H1 (cell line): ENCODE measurements at regions not wholly inside any gene's neighbourhood (a gene's known extent, or its start where the extent isn't known, plus 50 kb on each side); places are given as distances from the start of the nearest gene placed in this dataset.

Source experiments
- CTCF ChIA-PET: fragments of 300-600 bp; sonication (Branson Sonifier 250); formaldehyde crosslinking; loops from one replicate; lab custom pipeline; 2021; ENCODE audit not compliant: partially characterized antibody; lab: Charles Lee
- POLR2A ChIA-PET: fragments of 300-600 bp; sonication (Branson Sonifier 250); formaldehyde crosslinking; loops from one replicate; lab custom pipeline; 2021; ENCODE audit warnings: inconsistent platforms; ENCODE audit not compliant: partially characterized antibody; lab: Charles Lee
- DNase-seq, 2 experiments: peaks; one replicate each; pipeline versions ENCODE4 v3.0.0 to v3.0.0-alpha.2; 2010 to 2022; ENCODE audit warnings: low spot score in 2 of 2, low read depth in 1 of 2, mixed read lengths in 1 of 2
- FAIRE-seq: peaks from 2 replicates; lab custom pipeline; 2011; peaks lifted over from hg19 to GRCh38; lab: Jason Lieb, UNC
- H2AFZ ChIP-seq: 2 replicates; pipeline ENCODE4 v1.8.1; 2012; ENCODE audit warnings: low read length, inconsistent platforms
- H2AK5ac ChIP-seq: 2 replicates; pipeline ENCODE4 v1.6.1; 2013; ENCODE audit warnings: low read depth, low read length
- H2BK120ac ChIP-seq: replicated peaks from 2 replicates; pipeline ENCODE3; 2013; ENCODE audit warnings: low read depth, low read length, inconsistent platforms
- H2BK12ac ChIP-seq: 2 replicates; pipeline ENCODE4 v1.6.1; 2013; ENCODE audit warnings: low read depth, low read length
- H2BK15ac ChIP-seq: 2 replicates; pipeline ENCODE4 v1.6.1; 2013; ENCODE audit warnings: low read length
- H2BK20ac ChIP-seq: 2 replicates; pipeline ENCODE4 v1.6.1; 2013; ENCODE audit warnings: low read length
- H2BK5ac ChIP-seq: 2 replicates; pipeline ENCODE4 v1.6.1; 2013; ENCODE audit warnings: low read depth, low read length
- H3K14ac ChIP-seq: 2 replicates; pipeline ENCODE4 v1.6.1; 2013; ENCODE audit warnings: inconsistent platforms; ENCODE audit not compliant: insufficient read length
- H3K18ac ChIP-seq: 2 replicates; pipeline ENCODE4 v1.6.1; 2013; ENCODE audit warnings: low read length; ENCODE audit errors: extremely low read depth
- H3K23ac ChIP-seq: 2 replicates; pipeline ENCODE4 v1.6.1; 2013; ENCODE audit warnings: inconsistent platforms; ENCODE audit not compliant: insufficient read length
- H3K23me2 ChIP-seq: 2 replicates; pipeline ENCODE4 v1.6.1; 2013; ENCODE audit warnings: low read depth, low read length
- H3K27ac ChIP-seq: 2 replicates; pipeline ENCODE4 v1.6.1; 2011; ENCODE audit warnings: low read depth, low read length, inconsistent platforms
- H3K27me3 ChIP-seq, 4 experiments: replicated peaks in 1 of 4; 1 replicate in 1 of 4; 2 replicates in 3 of 4; pipeline versions ENCODE4 v1.6.1 to v1.8.1; 2011 to 2013; ENCODE audit warnings: low read length in 3 of 4, mild to moderate bottlenecking in 3 of 4, inconsistent platforms in 2 of 4, mixed read lengths in 2 of 4, moderate library complexity in 1 of 4; ENCODE audit not compliant: control insufficient read depth in 3 of 4, insufficient read depth in 3 of 4; ENCODE audit errors: extremely low read depth in 1 of 4
- H3K36me3 ChIP-seq, 4 experiments: 2 replicates each; pipeline versions ENCODE4 v1.6.1 to v1.8.1; 2011 to 2013; ENCODE audit warnings: mild to moderate bottlenecking in 4 of 4, low read length in 3 of 4, moderate library complexity in 2 of 4, control low read depth in 1 of 4, inconsistent platforms in 1 of 4; ENCODE audit not compliant: insufficient read depth in 4 of 4, control insufficient read depth in 2 of 4
- H3K4ac ChIP-seq: replicated peaks from 2 replicates; pipeline ENCODE3; 2013; ENCODE audit warnings: low read length, low read depth, mixed read lengths, inconsistent platforms; ENCODE audit not compliant: insufficient read length
- H3K4me1 ChIP-seq, 4 experiments: replicated peaks in 1 of 4; 1 replicate in 1 of 4; 2 replicates in 3 of 4; pipeline versions ENCODE4 v1.6.1 to v1.8.1; 2011 to 2013; ENCODE audit warnings: low read length in 3 of 4, inconsistent platforms in 2 of 4, mixed read lengths in 1 of 4; ENCODE audit not compliant: insufficient read depth in 4 of 4, control insufficient read depth in 3 of 4
- H3K4me2 ChIP-seq, 2 experiments: 2 replicates each; pipeline versions ENCODE4 v1.6.1 to v1.8.1; 2011 to 2013; ENCODE audit warnings: low read depth in 2 of 2, low read length in 2 of 2, control low read depth in 1 of 2, inconsistent platforms in 1 of 2, mild to moderate bottlenecking in 1 of 2; ENCODE audit not compliant: insufficient read depth in 1 of 2
- H3K4me3 ChIP-seq, 4 experiments: fragments of 200-600, 300-600 bp in 1 of 4; sonication (generic), shearing (Covaris generic), sonication (Bioruptor Twin) in 1 of 4; 2 replicates each; pipeline versions ENCODE4 v1.5.1 to v1.8.1; 2011 to 2016; ENCODE audit warnings: low read length in 4 of 4, low read depth in 3 of 4, control low read depth in 2 of 4, inconsistent platforms in 2 of 4, mild to moderate bottlenecking in 2 of 4, mixed read lengths in 1 of 4, moderate library complexity in 1 of 4; ENCODE audit not compliant: insufficient read depth in 2 of 4; ENCODE audit errors: extremely low read depth in 1 of 4
- H3K56ac ChIP-seq: replicated peaks from 2 replicates; pipeline ENCODE3; 2013; ENCODE audit warnings: low read depth, mild to moderate bottlenecking, mixed read lengths, low read length, inconsistent platforms; ENCODE audit not compliant: insufficient read length
- H3K79me1 ChIP-seq: 2 replicates; pipeline ENCODE4 v1.6.1; 2013; ENCODE audit warnings: low read depth, low read length, control low read depth
- H3K79me2 ChIP-seq, 2 experiments: 2 replicates each; pipeline versions ENCODE4 v1.6.1 to v1.8.1; 2012 to 2013; ENCODE audit warnings: low read length in 2 of 2, mild to moderate bottlenecking in 2 of 2, inconsistent platforms in 1 of 2; ENCODE audit not compliant: insufficient read depth in 2 of 2, control insufficient read depth in 1 of 2
- H3K9ac ChIP-seq, 4 experiments: replicated peaks in 1 of 4; 1 replicate in 1 of 4; 2 replicates in 3 of 4; pipeline versions ENCODE4 v1.6.1 to v1.8.1; 2011 to 2013; ENCODE audit warnings: low read depth in 3 of 4, low read length in 3 of 4, control low read depth in 2 of 4, mild to moderate bottlenecking in 2 of 4, moderate library complexity in 2 of 4, inconsistent platforms in 1 of 4; ENCODE audit errors: extremely low read depth in 1 of 4
- H3K9me3 ChIP-seq, 2 experiments: 2 replicates each; pipeline versions ENCODE4 v1.6.1 to v1.8.1; 2012 to 2013; ENCODE audit warnings: mild to moderate bottlenecking in 2 of 2, moderate library complexity in 2 of 2, control low read depth in 1 of 2, inconsistent platforms in 1 of 2, low read depth in 1 of 2, low read length in 1 of 2, mixed read lengths in 1 of 2; ENCODE audit not compliant: insufficient read depth in 2 of 2
- H4K20me1 ChIP-seq, 2 experiments: replicated peaks in 1 of 2; 2 replicates each; pipeline versions ENCODE3 to v1.8.1; 2011 to 2013; ENCODE audit warnings: inconsistent platforms in 2 of 2, low read length in 2 of 2, mild to moderate bottlenecking in 1 of 2; ENCODE audit not compliant: insufficient read depth in 2 of 2, control insufficient read depth in 1 of 2
- H4K5ac ChIP-seq: 2 replicates; pipeline ENCODE4 v1.6.1; 2013; ENCODE audit warnings: low read length, low read depth, mixed read lengths, inconsistent platforms; ENCODE audit not compliant: insufficient read length
- H4K8ac ChIP-seq: 2 replicates; pipeline ENCODE4 v1.8.0; 2013; ENCODE audit warnings: mild to moderate bottlenecking, moderate library complexity, low read length, inconsistent platforms; ENCODE audit not compliant: insufficient read depth; ENCODE audit errors: extremely low read depth
- H4K91ac ChIP-seq: replicated peaks from 2 replicates; pipeline ENCODE3; 2013; ENCODE audit warnings: low read length, mixed read lengths, inconsistent platforms; ENCODE audit not compliant: insufficient read length
- CBX8 ChIP-seq: fragments of 300-800, 300-1000 bp; sonication (generic); IDR thresholded peaks from 2 replicates; pipeline ENCODE4 v1.7.1; 2016; ENCODE audit warnings: low read depth, low read length, borderline replicate concordance
- CEBPB ChIP-seq: IDR thresholded peaks from 2 replicates; pipeline ENCODE4 v1.6.1; 2012; ENCODE audit warnings: low read depth, low read length
- CREB1 ChIP-seq: IDR thresholded peaks from 2 replicates; pipeline ENCODE4 v1.6.1; 2012; ENCODE audit warnings: inconsistent platforms
- EGR1 ChIP-seq: IDR thresholded peaks from 2 replicates; pipeline ENCODE4 v1.6.1; 2011; ENCODE audit warnings: low read depth, low read length, borderline replicate concordance
- EP300 ChIP-seq, 2 experiments: IDR thresholded peaks; 1 replicate in 1 of 2; 2 replicates in 1 of 2; pipeline ENCODE4 v1.6.1; 2011 to 2012; ENCODE audit warnings: low read depth in 2 of 2, low read length in 2 of 2, mild to moderate bottlenecking in 2 of 2, borderline replicate concordance in 1 of 2, inconsistent platforms in 1 of 2, moderate library complexity in 1 of 2
- JUN ChIP-seq: IDR thresholded peaks from 2 replicates; pipeline ENCODE4 v1.6.1; 2011; ENCODE audit warnings: low read depth, mild to moderate bottlenecking, improper control_type of control experiment, low read length
- KDM4A ChIP-seq: IDR thresholded peaks from one replicate; pipeline ENCODE4 v1.7.1; 2012; ENCODE audit warnings: low read depth, mild to moderate bottlenecking, moderate library complexity, low read length, inconsistent platforms; ENCODE audit not compliant: severe bottlenecking
- NANOG ChIP-seq: IDR thresholded peaks from 2 replicates; pipeline ENCODE4 v1.6.1; 2011; ENCODE audit warnings: low read length, low read depth, mild to moderate bottlenecking, inconsistent platforms; ENCODE audit not compliant: insufficient read depth, poor library complexity, severe bottlenecking
- RFX5 ChIP-seq: IDR thresholded peaks from 2 replicates; pipeline ENCODE4 v1.6.1; 2011; ENCODE audit warnings: low read depth, low read length, improper control_type of control experiment, borderline replicate concordance
- SAP30 ChIP-seq: fragments of 300-600 bp; sonication (generic); IDR thresholded peaks from 2 replicates; pipeline ENCODE4 v1.7.1; 2012; ENCODE audit warnings: low read length, moderate library complexity, mild to moderate bottlenecking, inconsistent platforms; ENCODE audit not compliant: insufficient read depth, insufficient replicate concordance
- SP1 ChIP-seq: IDR thresholded peaks from 2 replicates; pipeline ENCODE4 v1.6.1; 2011; ENCODE audit warnings: low read depth, low read length
- SUZ12 ChIP-seq: fragments of 200-600 bp; sonication (generic); IDR thresholded peaks from 2 replicates; pipeline ENCODE4 v1.6.1; 2012; ENCODE audit warnings: mild to moderate bottlenecking, inconsistent platforms, low read length, moderate library complexity, mixed read lengths
- TAF1 ChIP-seq: IDR thresholded peaks from 2 replicates; pipeline ENCODE4 v1.6.1; 2011; ENCODE audit warnings: mild to moderate bottlenecking, low read depth, low read length
- WGBS, 2 experiments: shearing (Covaris generic) in 1 of 2; methylation state at CpG; one replicate each; pipeline versions ENCODE4 v1.1.6 to v1.1.7; 2013 to 2015; ENCODE audit warnings: low lambda C conversion rate in 2 of 2, mixed read lengths in 2 of 2, inconsistent platforms in 1 of 2, low coverage in 1 of 2, missing lambda C conversion rate in 1 of 2; ENCODE audit not compliant: insufficient replicate concordance in 2 of 2, insufficient coverage in 1 of 2, insufficient read length in 1 of 2; ENCODE audit errors: extremely low coverage in 1 of 2, missing lambda C conversion rate in 1 of 2; 5-methylcytosine and 5-hydroxymethylcytosine counted together
- TF ChIP-seq, protein P1 (sequence below): IDR thresholded peaks from 2 replicates; pipeline ENCODE4 v1.6.1; 2012; ENCODE audit warnings: inconsistent platforms

DNA sequence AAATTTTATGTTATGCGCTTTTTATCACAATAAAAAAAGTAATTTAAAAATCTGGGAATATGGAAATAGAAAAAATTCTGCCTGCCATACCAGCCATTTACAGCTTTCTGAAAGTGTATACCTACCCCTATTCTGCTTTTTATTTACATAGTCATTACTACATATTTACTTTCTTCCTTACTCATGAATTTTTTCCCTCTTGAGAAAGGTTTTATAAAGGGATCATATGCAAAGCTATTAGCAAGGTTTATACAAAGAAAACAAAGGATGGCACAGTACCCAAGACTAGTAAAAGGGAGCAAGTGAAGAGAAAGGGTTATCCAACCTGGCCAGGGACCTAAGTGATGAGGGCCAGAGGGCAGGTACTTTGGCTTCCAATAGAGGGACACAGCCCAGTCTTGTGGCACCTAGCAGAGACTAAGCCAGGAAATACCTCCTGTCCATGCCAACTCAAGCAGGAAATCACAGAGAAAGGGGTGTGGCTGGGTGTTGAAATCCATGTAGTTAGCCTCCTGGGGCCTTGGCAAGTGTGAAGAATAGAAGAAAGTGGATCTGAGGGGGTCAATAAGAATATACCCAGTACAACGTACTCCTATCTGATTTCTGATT lies 207.3 kb upstream of the VEGFC start:
- H2BK120ac ChIP-seq: no peak overlapping the region
- no peak overlapping the region for H3K27ac ChIP-seq
- H2BK15ac ChIP-seq: no peak overlapping the region
- H3K36me3 ChIP-seq: no peaks in the 10 kb centered on the region
- ChIA-PET POLR2A (no interaction called here), CTCF (interaction anchor here (1.7 kb wide), 1 partner anchor 36 kb away, joined by 4 read pairs; no protein-coding TSS in a partner anchor)
- no peaks in the 10 kb centered on the region for H3K27me3 ChIP-seq
- no peak overlapping the region for H4K91ac ChIP-seq
- FAIRE-seq (no peak), DNase-seq (no peak)
- no peaks in the 10 kb centered on the region for H4K20me1 ChIP-seq
- no peak overlapping the region for H2AK5ac ChIP-seq
- no peak overlapping the region for H2BK5ac ChIP-seq
- H3K9ac ChIP-seq: no peak overlapping the region
- no peaks in the 10 kb centered on the region for H3K23me2 ChIP-seq
- H3K79me1 ChIP-seq: no peaks in the 10 kb centered on the region
- no peak overlapping the region for H2AFZ ChIP-seq
- no peak overlapping the region for H3K56ac ChIP-seq
- no peak overlapping the region for H2BK20ac ChIP-seq
- H3K4me1 ChIP-seq: no peaks in the 10 kb centered on the region
- no peak overlapping the region for H3K4me3 ChIP-seq
- no peaks in the 10 kb centered on the region for H3K9me3 ChIP-seq
- H3K79me2 ChIP-seq: no peaks in the 10 kb centered on the region
- no peak overlapping the region for H4K5ac ChIP-seq
- no peak overlapping the region for H3K4me2 ChIP-seq
- H3K14ac ChIP-seq: no peak overlapping the region
- no peak overlapping the region for H3K18ac ChIP-seq
- no peak overlapping the region for H2BK12ac ChIP-seq
- no peak overlapping the region for H4K8ac ChIP-seq
- WGBS, 2 experiments: 94% methylated on average over 2 of the region's 2 CpGs; no CpG with 5 or more reads in 1 of the 2 experiments
- H3K4ac ChIP-seq: no peak overlapping the region
- TF ChIP-seq CREB1: no peak
- TF ChIP-seq SAP30: no peak
- TF ChIP-seq KDM4A: no peak
- TF ChIP-seq, protein P1, sequence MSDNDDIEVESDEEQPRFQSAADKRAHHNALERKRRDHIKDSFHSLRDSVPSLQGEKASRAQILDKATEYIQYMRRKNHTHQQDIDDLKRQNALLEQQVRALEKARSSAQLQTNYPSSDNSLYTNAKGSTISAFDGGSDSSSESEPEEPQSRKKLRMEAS: no peak
- TF ChIP-seq SP1: no peak
- no peak for TF ChIP-seq EGR1
- TF ChIP-seq CBX8: no peak
- TF ChIP-seq CEBPB: no peak
- TF ChIP-seq JUN: no peak
- no peak for TF ChIP-seq EP300 (IDR thresholded peaks at IDR 0.05; ENCODE audit: borderline replicate concordance in 1 of 2, low read depth in 2 of 2, low read length in 2 of 2)
- TF ChIP-seq TAF1: no peak
- TF ChIP-seq NANOG: no peak
- TF ChIP-seq RFX5: no peak
- TF ChIP-seq SUZ12: no peak
- no peak overlapping the region for H3K23ac ChIP-seq
